Suprapubic skin (tissue), 4 donors: ENCODE measurements at regions not wholly inside any gene's neighbourhood (a gene's known extent, or its start where the extent isn't known, plus 50 kb on each side); places are given as distances from the start of the nearest gene placed in this dataset.

Experiments used
- DNase-seq, 2 donors: peaks; one replicate each; pipeline ENCODE4 v3.0.0-alpha.2; 2019; ENCODE audit warnings: low spot score in 2 of 2
- H3K27ac ChIP-seq: fragments of 200-600 bp; sonication (generic); one replicate; pipeline ENCODE4 v1.5.1; 2019
- H3K27me3 ChIP-seq: fragments of 200-600 bp; sonication (generic); one replicate; pipeline ENCODE4 v1.5.1; 2019
- H3K36me3 ChIP-seq: fragments of 200-600 bp; sonication (generic); one replicate; pipeline ENCODE4 v1.5.1; 2019
- H3K4me1 ChIP-seq: fragments of 200-600 bp; sonication (generic); one replicate; pipeline ENCODE4 v1.5.1; 2019
- H3K4me3 ChIP-seq: fragments of 200-600 bp; sonication (generic); one replicate; pipeline ENCODE4 v1.5.1; 2019; ENCODE audit warnings: mild to moderate bottlenecking
- H3K9me3 ChIP-seq: fragments of 200-600 bp; sonication (generic); one replicate; pipeline ENCODE4 v1.5.1; 2019
- CTCF ChIP-seq, 2 donors: fragments of 200-600 bp in 1 of 2; fragments of 450-650 bp in 1 of 2; sonication (generic) in 1 of 2; IDR thresholded peaks; one replicate each; pipeline ENCODE4 v1.5.1; 2016 to 2019; ENCODE audit warnings: antibody characterized with exemption in 2 of 2, mild to moderate bottlenecking in 1 of 2, moderate library complexity in 1 of 2
- EP300 ChIP-seq: sonication (generic); formaldehyde crosslinking; IDR thresholded peaks from one replicate; pipeline ENCODE4 v1.6.1; 2017; ENCODE audit warnings: antibody characterized with exemption
- POLR2A ChIP-seq, 2 donors: fragments of 450-650 bp; IDR thresholded peaks; one replicate each; pipeline ENCODE4 v1.6.1; 2017; ENCODE audit warnings: antibody characterized with exemption in 2 of 2, mild to moderate bottlenecking in 2 of 2, moderate library complexity in 2 of 2
- POLR2AphosphoS5 ChIP-seq, 3 donors: sonication (generic); formaldehyde crosslinking; IDR thresholded peaks; one replicate each; pipeline ENCODE4 v1.6.1; 2017; ENCODE audit warnings: antibody characterized with exemption in 3 of 3
- WGBS: methylation state at CpG from one replicate; pipeline ENCODE4 v1.1.5; 2018; 5-methylcytosine and 5-hydroxymethylcytosine counted together

GRCh38 chr1:187958207-187958606 lies 1129.5 kb downstream of the PLA2G4A start:
- no peaks in the 10 kb centered on the region for H3K36me3 ChIP-seq
- WGBS = 89% methylated on average over 6 of the region's 6 CpGs
- no peaks in the 10 kb centered on the region for H3K9me3 ChIP-seq
- TF ChIP-seq POLR2A (IDR thresholded peaks at IDR 0.05) = no peak
- no peak for TF ChIP-seq EP300
- TF ChIP-seq POLR2AphosphoS5 (IDR thresholded peaks at IDR 0.05) = no peak
- TF ChIP-seq CTCF (IDR thresholded peaks at IDR 0.05) = no peak
- no peaks in the 10 kb centered on the region for H3K27me3 ChIP-seq
- no peak overlapping the region for H3K4me3 ChIP-seq
- H3K4me1 ChIP-seq = no peaks in the 10 kb centered on the region
- DNase-seq = no peak
- H3K27ac ChIP-seq = no peak overlapping the region

GRCh38 chr1:187959062-187959461 lies 1130.3 kb downstream of the PLA2G4A start:
- Histone ChIP-seq H3K9me3 (no peaks in the 10 kb centered on the region), H3K36me3 (no peaks in the 10 kb centered on the region), H3K27ac (no peak overlapping the region), H3K27me3 (no peaks in the 10 kb centered on the region), H3K4me3 (no peak overlapping the region), H3K4me1 (no peaks in the 10 kb centered on the region)
- TF ChIP-seq POLR2AphosphoS5 (IDR thresholded peaks at IDR 0.05) = no peak
- WGBS = 73% methylated on average over 3 of the region's 3 CpGs
- DNase-seq = no peak

- WGBS = 79% methylated on average over 3 of the region's 3 CpGs
- Histone ChIP-seq H3K27ac (no peak overlapping the region), H3K9me3 (no peaks in the 10 kb centered on the region), H3K4me3 (no peak overlapping the region), H3K4me1 (no peaks in the 10 kb centered on the region), H3K27me3 (no peaks in the 10 kb centered on the region), H3K36me3 (no peaks in the 10 kb centered on the region)
- DNase-seq = no peak
- no peak for TF ChIP-seq CTCF (IDR thresholded peaks at IDR 0.05)
- no peak for TF ChIP-seq POLR2A (IDR thresholded peaks at IDR 0.05)
- no peak for TF ChIP-seq EP300
- no peak for TF ChIP-seq POLR2AphosphoS5 (IDR thresholded peaks at IDR 0.05)
Observed at GRCh38 chr1:187960125-187960638, 1131.4 kb downstream of the PLA2G4A start.

GRCh38 chr1:187961895-187962294 lies 1133.1 kb downstream of the PLA2G4A start:
- DNase-seq = no peak
- no peak overlapping the region for H3K4me3 ChIP-seq
- H3K4me1 ChIP-seq = no peaks in the 10 kb centered on the region
- no peak overlapping the region for H3K27ac ChIP-seq
- no peaks in the 10 kb centered on the region for H3K27me3 ChIP-seq
- WGBS = 34% methylated on average over 1 of the region's 1 CpG
- H3K36me3 ChIP-seq = no peaks in the 10 kb centered on the region
- H3K9me3 ChIP-seq = no peaks in the 10 kb centered on the region
- TF ChIP-seq POLR2A (IDR thresholded peaks at IDR 0.05) (no peak), EP300 (no peak), POLR2AphosphoS5 (IDR thresholded peaks at IDR 0.05) (no peak), CTCF (IDR thresholded peaks at IDR 0.05) (no peak)

- DNase-seq = no peak
- no peak overlapping the region for H3K4me3 ChIP-seq
- H3K27ac ChIP-seq = no peak overlapping the region
- H3K27me3 ChIP-seq = no peaks in the 10 kb centered on the region
- TF ChIP-seq EP300 (no peak), POLR2AphosphoS5 (IDR thresholded peaks at IDR 0.05) (no peak), CTCF (IDR thresholded peaks at IDR 0.05) (no peak), POLR2A (IDR thresholded peaks at IDR 0.05) (no peak)
- no peaks in the 10 kb centered on the region for H3K36me3 ChIP-seq
- H3K9me3 ChIP-seq = no peaks in the 10 kb centered on the region
- 60% methylated on average over 2 of the region's 2 CpGs for WGBS
- no peaks in the 10 kb centered on the region for H3K4me1 ChIP-seq
Observed at GRCh38 chr1:187971851-187972250, 1143.1 kb downstream of the PLA2G4A start.

- H3K9me3 ChIP-seq = no peaks in the 10 kb centered on the region
- H3K27ac ChIP-seq = no peak overlapping the region
- no peaks in the 10 kb centered on the region for H3K36me3 ChIP-seq
- no peak for DNase-seq
- no peak overlapping the region for H3K4me3 ChIP-seq
- no peaks in the 10 kb centered on the region for H3K27me3 ChIP-seq
- no peaks in the 10 kb centered on the region for H3K4me1 ChIP-seq
- no peak for TF ChIP-seq POLR2AphosphoS5 (IDR thresholded peaks at IDR 0.05)
- TF ChIP-seq CTCF (IDR thresholded peaks at IDR 0.05) = no peak
- TF ChIP-seq POLR2A (IDR thresholded peaks at IDR 0.05) = no peak
- no peak for TF ChIP-seq EP300
Observed at GRCh38 chr1:187977298-187977697, 1148.5 kb downstream of the PLA2G4A start.
